ENCODE measurements at regions not wholly inside any gene's neighbourhood (a gene's known extent, or its start where the extent isn't known, plus 50 kb on each side); places are given as distances from the start of the nearest gene placed in this dataset.
"Not testable (repeated sequence)": the region's sequence is repeated elsewhere in the genome, so short reads cannot be mapped to it uniquely, and the experiment has no call there.

DNA sequence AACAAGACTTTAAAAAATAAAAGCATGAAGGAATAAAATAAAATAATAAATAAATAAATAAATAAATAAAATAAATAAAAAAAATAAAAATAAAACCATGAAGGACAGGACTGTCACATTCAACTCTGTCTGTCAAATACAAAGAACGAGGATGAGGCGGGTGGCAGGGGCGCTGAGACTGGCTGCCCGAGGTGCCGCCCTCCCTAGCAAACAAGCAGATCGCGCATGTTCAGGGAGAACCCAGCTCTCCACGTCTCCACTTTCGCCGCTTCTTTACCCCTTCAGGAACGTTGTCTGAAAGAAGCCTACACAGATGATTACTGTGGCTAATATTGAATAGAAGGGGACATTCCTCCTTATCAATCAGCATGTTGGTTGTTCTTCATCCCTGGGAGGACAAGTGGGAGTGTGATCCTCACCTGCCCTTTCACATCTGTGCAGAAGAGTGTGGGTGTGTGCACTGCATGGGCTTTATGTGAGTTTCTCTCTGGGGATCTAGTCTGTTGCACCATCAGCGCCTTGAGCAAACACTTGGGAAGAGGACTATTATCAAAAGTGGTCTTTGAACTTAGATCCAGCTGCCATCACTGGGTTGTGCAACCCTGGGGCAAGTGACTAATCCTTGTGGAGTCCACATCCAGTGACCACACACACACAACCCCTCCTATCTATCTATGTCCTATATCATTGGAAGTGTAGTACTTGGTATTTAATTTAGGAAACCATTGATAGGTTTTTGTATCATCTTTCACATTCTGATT lies 399.2 kb downstream of the IRX2 start:
- Histone ChIP-seq H3K9me3 (ENCODE audit: control insufficient read depth in 2 of 2, insufficient read depth in 1 of 2, low read length in 1 of 2) (no peaks in the 10 kb centered on the region), H3K4me3 (ENCODE audit: low read length in 2 of 2) (no peak overlapping the region), H3K4me1 (ENCODE audit: control insufficient read depth in 2 of 2, insufficient read depth in 2 of 2, low read length in 2 of 2) (no peaks in the 10 kb centered on the region), H3K27me3 (ENCODE audit: control insufficient read depth in 2 of 2, insufficient read depth in 1 of 2, low read length in 1 of 2) (no peaks in the 10 kb centered on the region), H3K36me3 (ENCODE audit: control insufficient read depth in 2 of 2, insufficient read depth in 2 of 2, low read length in 1 of 2) (no peaks in the 10 kb centered on the region), H3K27ac (ENCODE audit: low read depth in 1 of 2, low read length in 1 of 2) (no peak overlapping the region)
- no peak for DNase-seq (ENCODE audit: low read depth in 6 of 9, low spot score in 9 of 9)
- WGBS = 91% methylated on average over 12 of the region's 12 CpGs

DNA sequence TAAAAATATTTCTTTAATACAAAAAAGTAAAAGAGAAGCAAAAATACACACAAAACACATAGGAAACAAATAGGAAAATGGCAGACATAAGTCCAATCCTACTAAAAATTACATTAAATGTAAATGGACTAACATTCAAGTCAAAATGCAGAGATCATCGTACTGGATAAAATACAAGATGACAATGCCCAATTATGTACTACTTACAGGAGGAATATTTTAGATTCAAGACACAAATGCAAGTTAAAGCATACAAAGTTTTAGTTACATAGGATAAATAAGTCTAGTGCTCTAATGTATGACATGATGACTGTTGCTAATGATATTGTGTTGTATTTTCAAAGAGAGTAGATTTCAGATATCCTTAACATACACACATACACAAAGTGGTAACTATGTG lies 401.7 kb downstream of the IRX2 start:
- not testable (repeated sequence) for DNase-seq (ENCODE audit: low read depth in 6 of 9, low spot score in 9 of 9); H3K27me3 ChIP-seq (ENCODE audit: control insufficient read depth in 2 of 2, insufficient read depth in 1 of 2, low read length in 1 of 2); H3K9me3 ChIP-seq (ENCODE audit: control insufficient read depth in 2 of 2, insufficient read depth in 1 of 2, low read length in 1 of 2); H3K4me1 ChIP-seq (ENCODE audit: control insufficient read depth in 2 of 2, insufficient read depth in 2 of 2, low read length in 2 of 2); H3K4me3 ChIP-seq (ENCODE audit: low read length in 2 of 2); H3K27ac ChIP-seq (ENCODE audit: low read depth in 1 of 2, low read length in 1 of 2); H3K36me3 ChIP-seq (ENCODE audit: control insufficient read depth in 2 of 2, insufficient read depth in 2 of 2, low read length in 1 of 2)
- 100% methylated on average over 1 of the region's 1 CpG for WGBS

DNA sequence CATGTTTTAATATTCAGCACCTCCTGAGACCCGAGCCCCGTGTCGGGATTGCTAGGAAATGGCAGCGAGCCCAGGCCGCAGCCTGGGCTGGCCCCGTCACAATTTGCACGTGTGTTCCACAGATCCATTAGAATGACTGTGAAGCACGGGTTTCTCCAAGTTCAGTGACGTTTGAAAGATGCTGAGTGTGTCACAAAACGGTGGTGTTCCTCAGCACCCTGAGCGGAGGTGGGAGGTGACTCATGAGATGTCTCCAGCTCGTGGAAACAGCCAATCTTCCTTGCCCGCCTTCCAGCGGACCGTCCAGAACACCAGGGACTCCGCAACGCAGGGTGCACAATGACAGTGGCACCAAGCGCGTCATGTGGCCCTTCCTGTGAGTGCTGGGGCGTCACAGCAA lies 412.8 kb downstream of the IRX2 start:
- Histone ChIP-seq H3K4me1 (ENCODE audit: control insufficient read depth in 2 of 2, insufficient read depth in 2 of 2, low read length in 2 of 2) (no peaks in the 10 kb centered on the region), H3K27ac (ENCODE audit: low read depth in 1 of 2, low read length in 1 of 2) (no peak overlapping the region), H3K9me3 (ENCODE audit: control insufficient read depth in 2 of 2, insufficient read depth in 1 of 2, low read length in 1 of 2) (peaks cover 0 to 4% of the 10 kb centered on the region in 2 donors), H3K4me3 (ENCODE audit: low read length in 2 of 2) (no peak overlapping the region), H3K36me3 (ENCODE audit: control insufficient read depth in 2 of 2, insufficient read depth in 2 of 2, low read length in 1 of 2) (no peaks in the 10 kb centered on the region), H3K27me3 (ENCODE audit: control insufficient read depth in 2 of 2, insufficient read depth in 1 of 2, low read length in 1 of 2) (peaks cover 0 to 3% of the 10 kb centered on the region in 2 donors)
- DNase-seq (ENCODE audit: low read depth in 6 of 9, low spot score in 9 of 9) = no peak
- WGBS = 89% methylated on average over 20 of the region's 20 CpGs

DNA sequence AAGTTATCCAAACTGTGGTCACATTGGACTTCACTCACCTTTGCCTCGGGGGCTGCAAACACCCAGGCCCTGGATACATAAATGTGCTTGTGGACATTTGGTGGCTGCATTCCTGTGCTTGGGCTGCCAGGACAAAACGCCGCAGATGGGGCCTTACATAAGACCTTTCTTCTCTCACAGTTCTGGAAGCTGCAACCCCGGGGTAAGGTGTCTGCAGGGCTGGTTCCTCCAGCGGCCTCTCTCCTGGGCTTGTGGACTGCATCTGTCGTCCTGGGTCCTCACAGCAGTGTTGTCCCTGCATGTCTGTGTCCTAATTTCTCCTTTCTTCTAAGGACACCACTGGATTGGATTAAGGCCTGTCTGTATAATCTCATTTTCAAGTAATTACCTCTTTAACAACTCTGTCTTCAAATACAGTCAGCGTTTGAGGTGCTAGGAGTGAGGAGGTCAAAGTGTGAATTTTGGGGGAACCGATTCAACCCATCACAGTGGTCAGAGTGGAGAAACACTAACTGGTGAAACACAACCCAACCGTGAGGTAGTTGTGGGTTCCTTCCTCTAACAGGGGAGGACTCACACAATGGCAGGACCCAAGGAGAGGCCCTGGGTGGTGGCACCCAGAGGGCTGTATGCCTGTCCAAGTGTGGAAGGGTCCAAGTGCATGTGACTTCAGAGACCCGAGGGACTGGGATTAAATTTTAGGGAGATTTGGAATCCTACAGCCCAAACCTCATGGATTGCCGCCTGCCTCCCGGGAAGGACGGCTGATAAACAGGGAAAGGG lies 415.6 kb downstream of the IRX2 start:
- H3K36me3 ChIP-seq (ENCODE audit: control insufficient read depth in 2 of 2, insufficient read depth in 2 of 2, low read length in 1 of 2) = no peaks in the 10 kb centered on the region

DNA sequence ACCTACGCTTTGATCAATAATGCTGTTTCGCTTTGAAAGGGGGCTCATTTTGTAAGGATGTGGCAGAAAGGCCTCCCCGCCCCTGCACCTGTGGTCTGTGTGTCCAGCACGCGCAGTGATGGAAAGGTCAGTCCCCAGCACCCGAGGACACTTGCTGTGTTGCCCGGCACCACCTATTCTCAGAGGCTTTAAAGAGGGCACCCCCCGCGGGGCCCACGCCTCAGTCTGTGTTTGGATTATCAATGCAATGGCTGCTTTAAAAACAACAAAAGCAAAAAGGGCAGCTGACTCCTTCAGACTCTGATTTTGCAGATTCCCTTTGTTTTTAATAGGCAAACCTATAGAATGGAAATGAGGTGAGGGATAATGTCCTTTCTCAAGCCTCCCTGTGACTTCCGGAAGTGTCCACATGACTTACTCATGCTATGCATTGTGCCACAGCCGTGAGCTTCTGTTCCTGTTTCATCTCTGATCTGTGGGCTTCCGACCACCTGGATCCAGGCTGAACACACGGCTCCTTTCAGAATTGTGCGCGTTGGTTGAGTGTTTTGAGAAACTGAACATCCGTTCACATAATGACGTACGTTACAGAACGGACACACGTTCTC lies 416.2 kb downstream of the IRX2 start:
- no peaks in the 10 kb centered on the region for H3K36me3 ChIP-seq (ENCODE audit: control insufficient read depth in 2 of 2, insufficient read depth in 2 of 2, low read length in 1 of 2)
- WGBS = 83% methylated on average over 21 of the region's 21 CpGs
- no peaks in the 10 kb centered on the region for H3K4me1 ChIP-seq (ENCODE audit: control insufficient read depth in 2 of 2, insufficient read depth in 2 of 2, low read length in 2 of 2)
- H3K27ac ChIP-seq (ENCODE audit: low read depth in 1 of 2, low read length in 1 of 2) = no peak overlapping the region
- H3K4me3 ChIP-seq (ENCODE audit: low read length in 2 of 2) = no peak overlapping the region
- no peak for DNase-seq (ENCODE audit: low read depth in 6 of 9, low spot score in 9 of 9)
- H3K9me3 ChIP-seq (ENCODE audit: control insufficient read depth in 2 of 2, insufficient read depth in 1 of 2, low read length in 1 of 2) = peaks cover 0 to 4% of the 10 kb centered on the region in 2 donors
- peaks cover 0 to 3% of the 10 kb centered on the region in 2 donors for H3K27me3 ChIP-seq (ENCODE audit: control insufficient read depth in 2 of 2, insufficient read depth in 1 of 2, low read length in 1 of 2)

More for the DNA sequence above, 415.6 kb downstream of the IRX2 start:
- Histone ChIP-seq H3K4me3 (ENCODE audit: low read length in 2 of 2) (no peak overlapping the region), H3K27ac (ENCODE audit: low read depth in 1 of 2, low read length in 1 of 2) (no peak overlapping the region), H3K4me1 (ENCODE audit: control insufficient read depth in 2 of 2, insufficient read depth in 2 of 2, low read length in 2 of 2) (no peaks in the 10 kb centered on the region), H3K9me3 (ENCODE audit: control insufficient read depth in 2 of 2, insufficient read depth in 1 of 2, low read length in 1 of 2) (peaks cover 0 to 4% of the 10 kb centered on the region in 2 donors), H3K27me3 (ENCODE audit: control insufficient read depth in 2 of 2, insufficient read depth in 1 of 2, low read length in 1 of 2) (peaks cover 0 to 3% of the 10 kb centered on the region in 2 donors)
- DNase-seq (ENCODE audit: low read depth in 6 of 9, low spot score in 9 of 9) = no peak
- WGBS = 87% methylated on average over 13 of the region's 13 CpGs

DNA sequence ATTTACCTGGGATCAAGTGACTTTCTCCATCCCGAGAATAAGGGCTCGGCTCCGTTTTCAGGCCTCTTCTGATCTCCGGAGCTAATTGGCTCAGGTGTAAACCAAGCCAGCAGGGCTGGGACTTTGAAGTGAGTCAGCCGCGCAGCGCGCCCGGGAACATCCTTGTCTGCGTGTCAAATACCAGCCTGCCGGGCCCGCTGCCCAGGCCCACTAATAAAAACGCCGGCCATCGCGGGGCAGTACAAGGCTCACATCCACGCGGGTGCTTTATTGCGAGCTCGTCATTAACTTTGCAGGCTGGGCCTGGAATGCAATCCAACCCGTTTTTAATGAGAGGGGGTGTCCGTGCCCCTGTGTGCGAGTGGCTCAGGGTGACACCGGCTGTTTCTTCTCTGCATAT lies 416.8 kb downstream of the IRX2 start:
- peaks cover 0 to 4% of the 10 kb centered on the region in 2 donors for H3K9me3 ChIP-seq (ENCODE audit: control insufficient read depth in 2 of 2, insufficient read depth in 1 of 2, low read length in 1 of 2)
- no peak for DNase-seq (ENCODE audit: low read depth in 6 of 9, low spot score in 9 of 9)
- no peaks in the 10 kb centered on the region for H3K4me1 ChIP-seq (ENCODE audit: control insufficient read depth in 2 of 2, insufficient read depth in 2 of 2, low read length in 2 of 2)
- H3K27me3 ChIP-seq (ENCODE audit: control insufficient read depth in 2 of 2, insufficient read depth in 1 of 2, low read length in 1 of 2) = peaks cover 0 to 3% of the 10 kb centered on the region in 2 donors
- no peak overlapping the region for H3K27ac ChIP-seq (ENCODE audit: low read depth in 1 of 2, low read length in 1 of 2)
- H3K4me3 ChIP-seq (ENCODE audit: low read length in 2 of 2) = no peak overlapping the region
- no peaks in the 10 kb centered on the region for H3K36me3 ChIP-seq (ENCODE audit: control insufficient read depth in 2 of 2, insufficient read depth in 2 of 2, low read length in 1 of 2)
- 26% methylated on average over 24 of the region's 24 CpGs for WGBS

DNA sequence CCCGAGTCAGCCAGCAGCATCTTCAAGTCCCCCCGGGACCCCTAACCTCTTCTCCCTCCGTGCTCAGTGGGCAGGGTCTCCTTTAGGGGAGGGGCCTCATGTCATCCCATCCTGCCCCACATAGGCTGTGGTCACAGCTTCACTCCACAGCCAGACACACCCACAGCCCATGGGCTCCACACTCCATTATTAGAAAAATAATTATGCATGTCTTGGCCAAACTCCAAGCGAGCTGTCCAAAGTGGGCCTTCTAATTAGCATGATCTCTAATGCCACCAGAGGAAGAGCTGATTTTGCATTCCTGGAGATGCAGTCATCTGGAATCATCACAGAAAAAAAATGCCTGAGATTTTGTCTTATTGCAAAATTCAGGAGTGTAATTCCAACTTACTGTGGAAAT lies 418.2 kb downstream of the IRX2 start:
- no peak for DNase-seq (ENCODE audit: low read depth in 6 of 9, low spot score in 9 of 9)
- H3K9me3 ChIP-seq (ENCODE audit: control insufficient read depth in 2 of 2, insufficient read depth in 1 of 2, low read length in 1 of 2) = peaks cover 0 to 4% of the 10 kb centered on the region in 2 donors
- no peaks in the 10 kb centered on the region for H3K4me1 ChIP-seq (ENCODE audit: control insufficient read depth in 2 of 2, insufficient read depth in 2 of 2, low read length in 2 of 2)
- H3K4me3 ChIP-seq (ENCODE audit: low read length in 2 of 2) = no peak overlapping the region
- WGBS = 88% methylated on average over 4 of the region's 4 CpGs
- H3K27ac ChIP-seq (ENCODE audit: low read depth in 1 of 2, low read length in 1 of 2) = no peak overlapping the region
- no peaks in the 10 kb centered on the region for H3K36me3 ChIP-seq (ENCODE audit: control insufficient read depth in 2 of 2, insufficient read depth in 2 of 2, low read length in 1 of 2)
- peaks cover 0 to 3% of the 10 kb centered on the region in 2 donors for H3K27me3 ChIP-seq (ENCODE audit: control insufficient read depth in 2 of 2, insufficient read depth in 1 of 2, low read length in 1 of 2)

DNA sequence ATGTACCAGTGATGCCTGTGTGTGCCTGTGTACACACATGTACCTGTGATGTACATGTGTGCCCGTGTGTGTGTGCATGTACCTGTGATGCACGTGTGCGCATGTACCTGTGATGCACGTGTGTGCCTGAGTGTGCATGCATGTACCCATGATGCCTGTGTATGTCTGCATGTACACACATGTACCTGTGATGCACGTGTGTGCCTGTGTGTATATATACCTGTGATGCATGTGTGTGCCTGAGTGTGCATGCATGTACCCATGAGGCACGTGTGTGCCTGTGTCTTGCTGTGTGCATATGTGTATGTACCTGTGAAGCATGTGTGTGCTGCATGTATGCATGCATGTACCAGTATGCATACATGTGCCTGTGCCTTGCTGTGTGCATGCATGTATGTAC lies 419.0 kb downstream of the IRX2 start:
- Histone ChIP-seq H3K27ac (ENCODE audit: low read depth in 1 of 2, low read length in 1 of 2) (no peak overlapping the region), H3K36me3 (ENCODE audit: control insufficient read depth in 2 of 2, insufficient read depth in 2 of 2, low read length in 1 of 2) (no peaks in the 10 kb centered on the region), H3K4me1 (ENCODE audit: control insufficient read depth in 2 of 2, insufficient read depth in 2 of 2, low read length in 2 of 2) (no peaks in the 10 kb centered on the region), H3K9me3 (ENCODE audit: control insufficient read depth in 2 of 2, insufficient read depth in 1 of 2, low read length in 1 of 2) (peaks cover 0 to 4% of the 10 kb centered on the region in 2 donors), H3K27me3 (ENCODE audit: control insufficient read depth in 2 of 2, insufficient read depth in 1 of 2, low read length in 1 of 2) (peaks cover 0 to 3% of the 10 kb centered on the region in 2 donors), H3K4me3 (ENCODE audit: low read length in 2 of 2) (no peak overlapping the region)
- 86% methylated on average over 6 of the region's 6 CpGs for WGBS
- no peak for DNase-seq (ENCODE audit: low read depth in 6 of 9, low spot score in 9 of 9)

Measured in thymus (tissue), 11 donors.